SK-N-SH treated with all-trans-retinoic acid at 6 μM for 48 hours (cell line): ENCODE measurements at regions not wholly inside any gene's neighbourhood (a gene's known extent, or its start where the extent isn't known, plus 50 kb on each side); places are given as distances from the start of the nearest gene placed in this dataset.

Experiments used
- CSDC2 ChIP-seq: fragments of 250-450 bp; sonication (Bioruptor Pico); IDR thresholded peaks from 2 replicates; pipeline ENCODE4 v1.5.0; 2020; ENCODE audit warnings: mild to moderate bottlenecking, moderate library complexity
- ZFP30 ChIP-seq: fragments of 450-650 bp; formaldehyde crosslinking; IDR thresholded peaks from 2 replicates; pipeline ENCODE4 v1.5.0; 2022; ENCODE audit warnings: mild to moderate bottlenecking, moderate library complexity
- ZNF565 ChIP-seq: fragments of 450-650 bp; formaldehyde crosslinking; conservative IDR thresholded peaks from 2 replicates; pipeline ENCODE4 v1.5.0; 2020; ENCODE audit warnings: low read depth, mild to moderate bottlenecking, moderate library complexity

DNA sequence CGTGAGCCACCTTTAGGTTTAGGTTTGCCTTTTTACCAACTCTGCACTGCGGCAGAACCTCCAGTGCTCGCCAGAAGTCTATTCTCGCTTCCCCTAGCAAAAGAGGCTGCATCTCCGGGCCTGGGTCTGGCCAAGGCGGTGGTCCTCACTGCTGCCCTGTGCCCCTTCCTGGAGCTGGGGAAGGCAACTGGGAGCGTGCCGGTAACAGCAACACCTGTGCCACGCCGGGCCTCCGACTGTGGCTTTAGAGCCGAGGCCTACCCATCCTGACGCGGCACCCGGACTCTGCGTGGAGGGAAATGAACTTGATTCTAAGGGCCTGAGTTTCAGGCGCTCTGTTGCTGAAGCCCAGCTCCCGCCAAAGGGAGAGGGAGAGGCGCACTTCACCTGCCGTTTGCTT, 82.4 kb upstream of the SPATA31C2 start:
- TF ChIP-seq CSDC2, result no peak
- no peak for TF ChIP-seq ZFP30
- no peak for TF ChIP-seq ZNF565 (CRISPR knock-in tag)
